Pancreas (tissue), 10 donors: ENCODE measurements at regions not wholly inside any gene's neighbourhood (a gene's known extent, or its start where the extent isn't known, plus 50 kb on each side); places are given as distances from the start of the nearest gene placed in this dataset.
"Not testable (repeated sequence)": the region's sequence is repeated elsewhere in the genome, so short reads cannot be mapped to it uniquely, and the experiment has no call there.

Experiments used
- ATAC-seq, 4 donors: fragments of 200-7000 bp; cut with Tn5 transposase; one replicate each; pipeline versions ENCODE4 v1.8.0 to v1.9.1; 2020; ENCODE audit warnings: mild to moderate bottlenecking in 4 of 4, moderate library complexity in 4 of 4
- DNase-seq, 6 donors: peaks; one replicate each; pipeline ENCODE4 v3.0.0-alpha.2; 2020
- FAIRE-seq: peaks from 2 replicates; lab custom pipeline; 2012; peaks lifted over from hg19 to GRCh38; lab: Jason Lieb, UNC
- H3K27ac ChIP-seq, 4 donors: fragments of 200-600 bp; sonication (generic); 1 replicate in 3 of 4; 2 replicates in 1 of 4; pipeline versions ENCODE4 v1.5.0 to v1.8.0; 2020
- H3K27me3 ChIP-seq, 4 donors: fragments of 200-600 bp; one replicate each; pipeline ENCODE4 v1.8.0; 2021
- H3K36me3 ChIP-seq, 3 donors: fragments of 200-600 bp; sonication (generic) in 1 of 3; one replicate each; pipeline versions ENCODE4 v1.5.0 to v1.8.0; 2020 to 2021
- H3K4me1 ChIP-seq, 3 donors: fragments of 200-600 bp; one replicate each; pipeline ENCODE4 v1.8.0; 2021
- H3K4me3 ChIP-seq, 4 donors: fragments of 200-600 bp; sonication (generic) in 2 of 4; one replicate each; pipeline versions ENCODE4 v1.5.0 to v1.8.0; 2020 to 2021
- H3K9me3 ChIP-seq, 4 donors: fragments of 200-600 bp; one replicate each; pipeline ENCODE4 v1.8.0; 2021
- CTCF ChIP-seq, 4 donors: fragments of 200-600 bp; sonication (generic) in 3 of 4; IDR thresholded peaks; one replicate each; pipeline versions ENCODE4 v1.5.0 to v1.8.0; 2021; ENCODE audit warnings: antibody characterized with exemption in 4 of 4
- WGBS, 2 donors: extraction: QIAGEN DNeasy Blood & Tissue Kit; methylation state at CpG; one replicate each; pipeline ENCODE4 v1.1.7; 2013; 5-methylcytosine and 5-hydroxymethylcytosine counted together
- intact Hi-C, 3 donors: fragments of 100-400 bp; cut with DNase I; formaldehyde crosslinking; loops; one replicate each; pipeline versions ENCODE4 v1.11.1 to v1.14.2; 2022
- donor health status: healthy with polysubstance abuse.
- donor health status: DM: no; HTN: no; CAD: no; lungs with moderate emphysema.
- donor health status: DM: no; HTN: no; CAD: no.
- donor health status: control.
- donor health status: control.
- donor health status: Bipolar disorder and iron deficiency.
- donor health status: DM: yes; HTN: yes; CAD: no.
- donor health status: DM: no; HTN: no; CAD: no.
- donor health status: DM: no; HTN: no; CAD: no.
- donor health status: DM: yes; HTN: yes; CAD: no.

GRCh38 chr4:34422472-34423175 is 1821.7 kb downstream of the ARAP2 start:
- TF ChIP-seq CTCF (IDR thresholded peaks at IDR 0.05): no peak
- H3K4me3 ChIP-seq: no peak overlapping the region
- H3K4me1 ChIP-seq: no peaks in the 10 kb centered on the region
- ATAC-seq (no peak), DNase-seq (no peak), FAIRE-seq (no peak)
- whole genome bisulfite sequencing, 2 donors: 23 to 24% methylated on average over 4 of the region's 4 CpGs
- no peaks in the 10 kb centered on the region for H3K36me3 ChIP-seq
- H3K9me3 ChIP-seq: no peaks in the 10 kb centered on the region
- no peaks in the 10 kb centered on the region for H3K27me3 ChIP-seq
- intact Hi-C loops: no loop called here
- H3K27ac ChIP-seq: no peak overlapping the region

GRCh38 chr4:34432706-34433105 is 1811.6 kb downstream of the ARAP2 start:
- Histone ChIP-seq H3K27me3 (no peaks in the 10 kb centered on the region), H3K9me3 (no peaks in the 10 kb centered on the region), H3K4me1 (no peaks in the 10 kb centered on the region), H3K27ac (no peak overlapping the region), H3K36me3 (no peaks in the 10 kb centered on the region), H3K4me3 (no peak overlapping the region)
- intact Hi-C loops: no loop called here
- no peak for ATAC-seq
- DNase-seq: no peak
- no peak for FAIRE-seq
- TF ChIP-seq CTCF (IDR thresholded peaks at IDR 0.05): no peak
- WGBS, 2 donors: 61 to 72% methylated on average over 5 of the region's 5 CpGs

GRCh38 chr4:34434377-34434776 is 1809.9 kb downstream of the ARAP2 start:
- H3K9me3 ChIP-seq, intact Hi-C loops, H3K4me3 ChIP-seq, DNase-seq, H3K27ac ChIP-seq, H3K4me1 ChIP-seq, FAIRE-seq, H3K27me3 ChIP-seq, ATAC-seq, H3K36me3 ChIP-seq: not testable (repeated sequence)
- 43 to 59% methylated on average over 5 of the region's 5 CpGs for WGBS, 2 donors

GRCh38 chr4:34464196-34464595 is 1780.1 kb downstream of the ARAP2 start:
- Histone ChIP-seq H3K27ac (no peak overlapping the region), H3K9me3 (no peaks in the 10 kb centered on the region), H3K4me3 (no peak overlapping the region), H3K27me3 (no peaks in the 10 kb centered on the region), H3K4me1 (no peaks in the 10 kb centered on the region), H3K36me3 (no peaks in the 10 kb centered on the region)
- TF ChIP-seq CTCF (IDR thresholded peaks at IDR 0.05): no peak
- FAIRE-seq: no peak
- WGBS, 2 donors: 44 to 45% methylated on average over 2 of the region's 2 CpGs
- intact Hi-C loops: no loop called here
- ATAC-seq: no peak
- DNase-seq: no peak

- no peak for DNase-seq
- Histone ChIP-seq H3K36me3 (no peaks in the 10 kb centered on the region), H3K4me1 (no peaks in the 10 kb centered on the region), H3K27me3 (no peaks in the 10 kb centered on the region), H3K9me3 (no peaks in the 10 kb centered on the region), H3K27ac (no peak overlapping the region), H3K4me3 (no peak overlapping the region)
- no peak for FAIRE-seq
- TF ChIP-seq CTCF (IDR thresholded peaks at IDR 0.05): no peak
- intact Hi-C loops: no loop called here
- WGBS, 2 donors: 25% methylated on average over 1 of the region's 1 CpG
- no peak for ATAC-seq
Measured at GRCh38 chr4:34466411-34466810, 1777.9 kb downstream of the ARAP2 start.
